HG03103 (cell line): ENCODE measurements at regions not wholly inside any gene's neighbourhood (a gene's known extent, or its start where the extent isn't known, plus 50 kb on each side); places are given as distances from the start of the nearest gene placed in this dataset.

Experiments used
- ATAC-seq: cut with Tn5 transposase; IDR thresholded peaks from one replicate; pipeline ENCODE4 v1.9.1; 2021; ENCODE audit warnings: low read depth; ENCODE audit not compliant: unreplicated experiment

GRCh38 chr6:12221856-12222255 lies 68.3 kb upstream of the EDN1 start:
- ATAC-seq, result no peak

- ATAC-seq, result no peak
Observed at GRCh38 chr6:12222405-12223366, 67.5 kb upstream of the EDN1 start.

- no peak for ATAC-seq
Observed at GRCh38 chr6:12223383-12223782, 66.8 kb upstream of the EDN1 start.

- no peak for ATAC-seq
Observed at GRCh38 chr6:12224251-12224650, 65.9 kb upstream of the EDN1 start.

- ATAC-seq, result no peak
Observed at GRCh38 chr6:12228447-12229146, 61.6 kb upstream of the EDN1 start.

GRCh38 chr6:12229332-12229731 lies 60.8 kb upstream of the EDN1 start:
- no peak for ATAC-seq

GRCh38 chr6:12230523-12230922 lies 59.6 kb upstream of the EDN1 start:
- ATAC-seq, result no peak

GRCh38 chr6:12232339-12232738 lies 57.8 kb upstream of the EDN1 start:
- ATAC-seq, result peak; percentile 63

GRCh38 chr6:12232821-12233220 lies 57.3 kb upstream of the EDN1 start:
- no peak for ATAC-seq

- no peak for ATAC-seq
Observed at GRCh38 chr6:12233693-12234571, 56.2 kb upstream of the EDN1 start.

GRCh38 chr6:12235341-12235740 lies 54.8 kb upstream of the EDN1 start:
- no peak for ATAC-seq

GRCh38 chr6:12238219-12238618 lies 51.9 kb upstream of the EDN1 start:
- no peak for ATAC-seq
